WTC11 (cell line): ENCODE measurements at regions not wholly inside any gene's neighbourhood (a gene's known extent, or its start where the extent isn't known, plus 50 kb on each side); places are given as distances from the start of the nearest gene placed in this dataset.

Experiments
- ATAC-seq: fragments of 200-7000 bp; cut with Tn5 transposase; 2 replicates; pipeline ENCODE4 v1.10.0; 2021; ENCODE audit warnings: mild to moderate bottlenecking, moderate library complexity
- CTCF ChIA-PET: fragments of 300-600 bp; sonication (Branson Sonifier 250); formaldehyde crosslinking; loops from one replicate; lab custom pipeline; 2021; ENCODE audit warnings: antibody characterized with exemption; lab: Charles Lee
- POLR2A ChIA-PET: fragments of 350-600 bp; sonication (Branson Sonifier 250); formaldehyde crosslinking; loops from one replicate; lab custom pipeline; 2021; ENCODE audit warnings: antibody characterized with exemption; lab: Charles Lee
- DNase-seq: peaks from one replicate; pipeline ENCODE4 v3.0.0; 2021; ENCODE audit warnings: low spot score
- H3K27ac Mint-ChIP-seq: 2 replicates; pipeline ENCODE4 v1.8.0; 2021; ENCODE audit warnings: mixed read lengths
- H3K27me3 Mint-ChIP-seq: 2 replicates; pipeline ENCODE4 v1.8.0; 2021; ENCODE audit warnings: low read depth, mild to moderate bottlenecking, moderate library complexity, mixed read lengths
- H3K36me3 Mint-ChIP-seq: 2 replicates; pipeline ENCODE4 v1.8.0; 2021; ENCODE audit warnings: mixed read lengths
- H3K4me1 Mint-ChIP-seq: 2 replicates; pipeline ENCODE4 v1.8.0; 2022; ENCODE audit warnings: mixed read lengths
- H3K4me3 Mint-ChIP-seq: 2 replicates; pipeline ENCODE4 v1.8.0; 2021; ENCODE audit warnings: mild to moderate bottlenecking, moderate library complexity, mixed read lengths
- H3K9me3 Mint-ChIP-seq: 2 replicates; pipeline ENCODE4 v1.8.0; 2021; ENCODE audit warnings: mixed read lengths
- AR ChIP-seq: fragments of 250-450 bp; sonication (Bioruptor Pico); IDR thresholded peaks from 2 replicates; pipeline ENCODE4 v1.9.0; 2021; ENCODE audit warnings: mild to moderate bottlenecking
- ATF2 ChIP-seq: sonication (generic); formaldehyde crosslinking; IDR thresholded peaks from 2 replicates; pipeline ENCODE4 v1.8.1; 2022; ENCODE audit warnings: low read depth, missing genetic modification reagents, borderline replicate concordance
- E2F1 ChIP-seq: sonication (generic); formaldehyde crosslinking; IDR thresholded peaks from 2 replicates; pipeline ENCODE4 v1.8.0; 2022; ENCODE audit warnings: mild to moderate bottlenecking, missing genetic modification reagents
- EMX1 ChIP-seq: fragments of 250-450 bp; sonication (Bioruptor Pico); IDR thresholded peaks from 2 replicates; pipeline ENCODE4 v1.8.0; 2021; ENCODE audit warnings: mild to moderate bottlenecking
- FOXJ3 ChIP-seq: sonication (generic); formaldehyde crosslinking; IDR thresholded peaks from 2 replicates; pipeline ENCODE4 v1.9.0; 2021; ENCODE audit warnings: missing genetic modification reagents, mild to moderate bottlenecking, borderline replicate concordance
- GABPB1 ChIP-seq: sonication (generic); formaldehyde crosslinking; IDR thresholded peaks from 2 replicates; pipeline ENCODE4 v1.8.1; 2023; ENCODE audit warnings: mild to moderate bottlenecking, missing genetic modification reagents
- IRF2 ChIP-seq: sonication (generic); formaldehyde crosslinking; IDR thresholded peaks from 2 replicates; pipeline ENCODE4 v1.8.0; 2022; ENCODE audit warnings: low read depth, missing genetic modification reagents, borderline replicate concordance
- MAX ChIP-seq: sonication (generic); formaldehyde crosslinking; IDR thresholded peaks from 2 replicates; pipeline ENCODE4 v1.8.0; 2022; ENCODE audit warnings: mild to moderate bottlenecking, missing genetic modification reagents
- MLX ChIP-seq: sonication (generic); formaldehyde crosslinking; IDR thresholded peaks from 2 replicates; pipeline ENCODE4 v1.8.1; 2023; ENCODE audit warnings: mild to moderate bottlenecking, missing genetic modification reagents, moderate library complexity
- MXD4 ChIP-seq: fragments of 250-450 bp; sonication (Bioruptor Pico); IDR thresholded peaks from 2 replicates; pipeline ENCODE4 v1.8.0; 2021; ENCODE audit warnings: mild to moderate bottlenecking, moderate library complexity, borderline replicate concordance
- NFATC4 ChIP-seq: fragments of 250-450 bp; sonication (Bioruptor Pico); IDR thresholded peaks from 2 replicates; pipeline ENCODE4 v1.9.0; 2021; ENCODE audit warnings: mild to moderate bottlenecking
- NR2C2 ChIP-seq: sonication (generic); formaldehyde crosslinking; IDR thresholded peaks from 2 replicates; pipeline ENCODE4 v1.8.0; 2022; ENCODE audit warnings: mild to moderate bottlenecking, missing genetic modification reagents
- SP1 ChIP-seq: sonication (generic); formaldehyde crosslinking; conservative IDR thresholded peaks from 2 replicates; pipeline ENCODE4 v1.8.1; 2022; ENCODE audit warnings: missing genetic modification reagents
- TEAD1 ChIP-seq: sonication (generic); formaldehyde crosslinking; IDR thresholded peaks from 2 replicates; pipeline ENCODE4 v1.8.0; 2022; ENCODE audit warnings: mild to moderate bottlenecking, missing genetic modification reagents
- TP53 ChIP-seq: sonication (generic); formaldehyde crosslinking; IDR thresholded peaks from 2 replicates; pipeline ENCODE4 v1.8.1; 2023; ENCODE audit warnings: mild to moderate bottlenecking, missing genetic modification reagents
- ZBTB43 ChIP-seq: sonication (generic); formaldehyde crosslinking; IDR thresholded peaks from 2 replicates; pipeline ENCODE4 v1.8.1; 2023; ENCODE audit warnings: mild to moderate bottlenecking, missing genetic modification reagents
- ZNF121 ChIP-seq: sonication (generic); formaldehyde crosslinking; IDR thresholded peaks from 2 replicates; pipeline ENCODE4 v1.8.0; 2023; ENCODE audit warnings: missing genetic modification reagents
- ZNF138 ChIP-seq: sonication (generic); formaldehyde crosslinking; conservative IDR thresholded peaks from 2 replicates; pipeline ENCODE4 v1.8.1; 2022; ENCODE audit warnings: mild to moderate bottlenecking, moderate library complexity, missing genetic modification reagents
- ZNF317 ChIP-seq: sonication (generic); formaldehyde crosslinking; IDR thresholded peaks from 2 replicates; pipeline ENCODE4 v1.8.1; 2023; ENCODE audit warnings: low read depth, mild to moderate bottlenecking, moderate library complexity, missing genetic modification reagents, borderline replicate concordance
- ZNF396 ChIP-seq: fragments of 250-450 bp; sonication (Bioruptor Pico); IDR thresholded peaks from 2 replicates; pipeline ENCODE4 v1.8.0; 2021; ENCODE audit warnings: mild to moderate bottlenecking, moderate library complexity, borderline replicate concordance
- ZNF416 ChIP-seq: fragments of 250-450 bp; sonication (Bioruptor Pico); IDR thresholded peaks from 2 replicates; pipeline ENCODE4 v1.9.0; 2021; ENCODE audit warnings: mild to moderate bottlenecking, inconsistent platforms
- ZNF423 ChIP-seq: fragments of 250-450 bp; sonication (Bioruptor Pico); IDR thresholded peaks from 2 replicates; pipeline ENCODE4 v2.1.2; 2022; ENCODE audit warnings: mild to moderate bottlenecking, moderate library complexity

GRCh38 chr11:130534551-130534950, 86.1 kb downstream of the ADAMTS15 start (continued):
- TF ChIP-seq FOXJ3 (CRISPR knock-in tag) (no peak), NFATC4 (CRISPR knock-in tag) (no peak), TEAD1 (CRISPR knock-in tag) (no peak), ZNF317 (CRISPR knock-in tag) (no peak), ATF2 (CRISPR knock-in tag) (no peak), E2F1 (no peak), MAX (CRISPR knock-in tag) (no peak), ZBTB43 (CRISPR knock-in tag) (no peak), ZNF121 (no peak), NR2C2 (no peak), IRF2 (no peak), ZNF423 (CRISPR knock-in tag) (no peak), EMX1 (CRISPR knock-in tag) (no peak), TP53 (CRISPR knock-in tag) (no peak), ZNF396 (CRISPR knock-in tag) (no peak)

- TF ChIP-seq MXD4 (no peak), SP1 (CRISPR knock-in tag) (no peak), ZNF416 (CRISPR knock-in tag) (no peak), ZNF138 (CRISPR knock-in tag) (no peak), AR (no peak), MLX (no peak), GABPB1 (CRISPR knock-in tag) (no peak)
- TF ChIP-seq, all 79 proteins: peak for 0
- Mint-ChIP-seq H3K27me3 (no peaks in the 10 kb centered on the region; the same call in 1 of the 2 replicates), H3K36me3 (no peaks in the 10 kb centered on the region), H3K4me3 (no peak overlapping the region), H3K9me3 (no peaks in the 10 kb centered on the region), H3K4me1 (no peaks in the 10 kb centered on the region), H3K27ac (no peak overlapping the region)
- ChIA-PET POLR2A (no interaction called here), CTCF (interaction anchor here (0.6 to 1.8 kb wide), 3 partner anchors 14 to 292 kb away, joined by 3 to 4 read pairs (median 4); no protein-coding TSS in a partner anchor)
- DNase-seq: no peak
- ATAC-seq: no peak
These were observed 87.1 kb downstream of the ADAMTS15 start for GRCh38 chr11:130535520-130535919.
